RCC 7860 (cell line): ENCODE measurements at regions not wholly inside any gene's neighbourhood (a gene's known extent, or its start where the extent isn't known, plus 50 kb on each side); places are given as distances from the start of the nearest gene placed in this dataset.

ENCODE experiments used
- DNase-seq: peaks from one replicate; pipeline ENCODE4 v3.0.0-alpha.2; 2015; ENCODE audit warnings: low spot score
- FAIRE-seq: peaks from 2 replicates; lab custom pipeline; 2012; peaks lifted over from hg19 to GRCh38; lab: Jason Lieb, UNC

DNA sequence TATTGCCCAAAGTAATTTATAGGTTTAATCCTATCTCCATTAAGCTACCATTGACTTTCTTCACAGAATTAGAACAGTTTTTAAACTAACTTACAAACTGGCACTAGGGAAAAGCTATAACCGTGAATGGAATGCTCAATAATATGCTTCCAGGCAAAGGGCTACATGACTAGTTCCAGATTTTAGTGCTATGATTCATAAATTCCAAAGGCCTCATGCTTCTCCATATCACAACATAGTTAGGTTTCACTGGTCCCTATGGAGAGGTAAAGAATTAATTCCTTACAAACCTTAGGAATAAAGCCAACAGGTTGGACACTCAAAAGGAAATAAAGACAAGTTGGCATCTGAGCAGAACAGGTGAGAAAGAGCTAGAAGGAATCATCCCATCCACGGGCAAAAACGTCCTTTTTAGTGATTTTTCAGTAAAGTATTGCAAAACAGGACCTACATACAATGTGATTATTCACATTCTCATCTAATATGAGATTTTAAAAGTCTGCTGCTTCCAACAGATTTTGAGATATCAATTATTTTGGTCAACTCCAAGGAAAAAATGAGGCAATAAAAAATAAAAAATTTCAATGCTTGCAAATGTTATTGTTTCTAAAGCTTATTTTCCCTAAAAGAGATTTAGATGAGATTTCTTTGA lies 97.0 kb upstream of the TARS1 start:
- DNase-seq (peak; percentile 88), FAIRE-seq (peak; percentile 92)

GRCh38 chr5:33346534-33346933 lies 94.2 kb upstream of the TARS1 start:
- no peak for DNase-seq
- FAIRE-seq = no peak

- FAIRE-seq = no peak
Measured at GRCh38 chr5:33361781-33362180, 79.0 kb upstream of the TARS1 start.

GRCh38 chr5:33362915-33363314 lies 77.8 kb upstream of the TARS1 start:
- no peak for FAIRE-seq

More at GRCh38 chr5:33361781-33362180, 79.0 kb upstream of the TARS1 start:
- no peak for DNase-seq

GRCh38 chr5:33363537-33363936 lies 77.2 kb upstream of the TARS1 start:
- DNase-seq (no peak), FAIRE-seq (no peak)

More at GRCh38 chr5:33362915-33363314, 77.8 kb upstream of the TARS1 start:
- DNase-seq = no peak

DNA sequence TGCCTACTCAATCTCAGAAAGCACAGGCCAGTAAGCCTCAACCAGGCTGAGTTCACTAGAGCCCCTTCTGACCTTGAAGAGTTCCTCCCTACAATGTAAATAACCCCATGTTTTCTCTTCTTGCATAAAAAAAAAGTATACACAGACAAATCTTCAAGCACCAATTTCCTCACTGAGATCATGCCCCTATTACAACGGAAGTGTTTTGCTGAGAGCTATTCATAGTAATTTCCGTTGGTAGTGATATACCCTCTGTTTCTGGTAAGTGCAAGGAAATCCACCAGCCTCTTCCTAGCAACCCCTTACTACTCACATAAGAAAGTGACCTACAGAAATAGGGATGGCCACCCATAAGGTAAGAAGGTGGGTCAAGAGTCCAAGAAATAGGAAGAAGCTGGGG lies 76.4 kb upstream of the TARS1 start:
- FAIRE-seq = no peak
- DNase-seq = no peak

GRCh38 chr5:33367416-33367815 lies 73.3 kb upstream of the TARS1 start:
- no peak for DNase-seq
- FAIRE-seq = no peak

GRCh38 chr5:33369485-33370465 lies 71.0 kb upstream of the TARS1 start:
- DNase-seq (peak; percentile 72), FAIRE-seq (peak; percentile 76)

GRCh38 chr5:33370466-33370859 lies 70.3 kb upstream of the TARS1 start:
- no peak for DNase-seq
- FAIRE-seq = no peak

DNA sequence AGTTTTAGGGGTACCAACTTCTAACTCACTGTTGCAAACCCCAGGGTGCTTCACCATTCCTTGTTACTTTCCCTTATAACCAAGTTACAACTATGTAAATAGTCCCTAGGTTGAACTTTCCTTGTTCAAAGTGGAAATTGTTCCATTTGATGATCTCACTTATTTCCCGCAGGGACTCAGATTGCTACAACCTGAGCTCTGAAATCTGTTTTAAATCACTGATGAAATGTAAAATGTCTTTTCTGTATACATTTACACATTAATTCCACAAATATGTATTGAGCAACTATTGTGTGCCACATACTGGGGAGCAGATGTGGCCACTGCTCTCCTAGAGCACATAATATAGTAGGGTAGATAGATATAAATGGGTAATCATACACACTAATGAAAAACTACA lies 69.1 kb upstream of the TARS1 start:
- no peak for DNase-seq
- FAIRE-seq = no peak

GRCh38 chr5:33372721-33373472 lies 67.9 kb upstream of the TARS1 start:
- FAIRE-seq (no peak), DNase-seq (no peak)

- no peak for DNase-seq
- no peak for FAIRE-seq
Measured at GRCh38 chr5:33375900-33376299, 64.9 kb upstream of the TARS1 start.

DNA sequence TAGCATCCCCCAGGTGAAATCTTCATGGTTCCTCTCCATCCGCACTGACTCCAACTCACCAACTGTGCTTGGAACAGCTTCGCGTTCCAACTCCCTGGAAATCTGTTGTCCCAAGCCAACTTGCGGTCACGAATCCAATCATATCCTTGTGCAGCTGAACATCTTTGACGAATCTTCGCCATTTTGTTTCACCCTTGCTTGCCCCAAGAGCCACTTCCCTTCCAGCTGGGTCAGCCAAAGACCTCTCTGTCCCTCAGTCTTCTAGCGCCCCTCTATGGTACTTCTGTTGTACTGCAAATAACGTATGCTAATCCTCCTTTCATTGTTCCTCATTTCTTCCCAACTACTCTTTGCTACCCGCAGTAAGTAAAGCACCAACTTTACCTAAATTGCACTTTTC lies 61.0 kb upstream of the TARS1 start:
- DNase-seq (no peak), FAIRE-seq (no peak)

- no peak for FAIRE-seq
- no peak for DNase-seq
Measured at GRCh38 chr5:33381243-33381642, 59.5 kb upstream of the TARS1 start.
